ENCODE measurements at regions not wholly inside any gene's neighbourhood (a gene's known extent, or its start where the extent isn't known, plus 50 kb on each side); places are given as distances from the start of the nearest gene placed in this dataset.

- no peak for DNase-seq
Observed at GRCh38 chr20:52817511-52817910, 154.6 kb upstream of the TSHZ2 start.

GRCh38 chr20:52814371-52814770, 157.8 kb upstream of the TSHZ2 start:
- peak; percentile 6 for DNase-seq

- DNase-seq = no peak
Observed at GRCh38 chr20:52812231-52812847, 159.8 kb upstream of the TSHZ2 start.

- DNase-seq = no peak
Observed at GRCh38 chr20:52809003-52809402, 163.2 kb upstream of the TSHZ2 start.

GRCh38 chr20:52806918-52807317, 165.2 kb upstream of the TSHZ2 start:
- no peak for DNase-seq

GRCh38 chr20:52805843-52806242, 166.3 kb upstream of the TSHZ2 start:
- no peak for DNase-seq

- DNase-seq = no peak
Observed at GRCh38 chr20:52805296-52805571, 166.9 kb upstream of the TSHZ2 start.

GRCh38 chr20:52804497-52805295, 167.5 kb upstream of the TSHZ2 start:
- no peak for DNase-seq

GRCh38 chr20:52801628-52802006, 170.5 kb upstream of the TSHZ2 start:
- DNase-seq = no peak

GRCh38 chr20:52800734-52801627, 171.2 kb upstream of the TSHZ2 start:
- DNase-seq = no peak

GRCh38 chr20:52799130-52799529, 173.0 kb upstream of the TSHZ2 start:
- no peak for DNase-seq

GRCh38 chr20:52798124-52798523, 174.0 kb upstream of the TSHZ2 start:
- DNase-seq = no peak

- no peak for DNase-seq
Observed at GRCh38 chr20:52794853-52795252, 177.3 kb upstream of the TSHZ2 start.

GRCh38 chr20:52793339-52793963, 178.7 kb upstream of the TSHZ2 start:
- no peak for DNase-seq

- no peak for DNase-seq
Observed at GRCh38 chr20:52791091-52791490, 181.1 kb upstream of the TSHZ2 start.

GRCh38 chr20:52789716-52790115, 182.4 kb upstream of the TSHZ2 start:
- DNase-seq = no peak

- no peak for DNase-seq
Observed at GRCh38 chr20:52787962-52788361, 184.2 kb upstream of the TSHZ2 start.

- no peak for DNase-seq
Observed at GRCh38 chr20:52787216-52787615, 184.9 kb upstream of the TSHZ2 start.

GRCh38 chr20:52785679-52786078, 186.5 kb upstream of the TSHZ2 start:
- DNase-seq = no peak

- no peak for DNase-seq
Observed at GRCh38 chr20:52783769-52784168, 188.4 kb upstream of the TSHZ2 start.

- no peak for DNase-seq
Observed at GRCh38 chr20:52780462-52780861, 191.7 kb upstream of the TSHZ2 start.

GRCh38 chr20:52779125-52779524, 193.0 kb upstream of the TSHZ2 start:
- no peak for DNase-seq

- DNase-seq = no peak
Observed at GRCh38 chr20:52777171-52777570, 195.0 kb upstream of the TSHZ2 start.

Data from NK-92 treated with Interleukin-12 subunit alpha and Interleukin-12 subunit beta, amount 100 ng/mL, for 24 hours (cell line).